ENCODE measurements at regions not wholly inside any gene's neighbourhood (a gene's known extent, or its start where the extent isn't known, plus 50 kb on each side); places are given as distances from the start of the nearest gene placed in this dataset.

DNA sequence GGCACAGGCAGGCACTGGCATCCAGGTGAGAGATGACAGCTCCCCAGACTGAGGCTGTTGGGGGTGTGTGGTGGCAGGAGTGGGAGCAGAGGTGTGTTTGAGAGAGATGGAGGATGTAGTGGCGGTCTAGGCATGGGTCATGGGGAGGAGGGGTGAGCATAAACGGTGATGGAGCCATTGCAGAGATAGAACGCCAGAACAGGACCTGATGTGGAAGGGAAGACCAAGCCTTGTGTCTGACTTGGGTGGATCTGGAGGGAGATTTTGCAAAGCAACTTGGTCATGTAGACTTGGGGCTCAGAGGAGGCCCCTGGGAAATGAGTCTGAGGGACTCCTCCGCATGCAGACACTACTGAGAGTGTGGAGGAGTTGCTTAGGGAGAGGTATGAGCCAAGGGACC, 50.0 kb upstream of the CLDN5 start:
- no peak for DNase-seq

DNA sequence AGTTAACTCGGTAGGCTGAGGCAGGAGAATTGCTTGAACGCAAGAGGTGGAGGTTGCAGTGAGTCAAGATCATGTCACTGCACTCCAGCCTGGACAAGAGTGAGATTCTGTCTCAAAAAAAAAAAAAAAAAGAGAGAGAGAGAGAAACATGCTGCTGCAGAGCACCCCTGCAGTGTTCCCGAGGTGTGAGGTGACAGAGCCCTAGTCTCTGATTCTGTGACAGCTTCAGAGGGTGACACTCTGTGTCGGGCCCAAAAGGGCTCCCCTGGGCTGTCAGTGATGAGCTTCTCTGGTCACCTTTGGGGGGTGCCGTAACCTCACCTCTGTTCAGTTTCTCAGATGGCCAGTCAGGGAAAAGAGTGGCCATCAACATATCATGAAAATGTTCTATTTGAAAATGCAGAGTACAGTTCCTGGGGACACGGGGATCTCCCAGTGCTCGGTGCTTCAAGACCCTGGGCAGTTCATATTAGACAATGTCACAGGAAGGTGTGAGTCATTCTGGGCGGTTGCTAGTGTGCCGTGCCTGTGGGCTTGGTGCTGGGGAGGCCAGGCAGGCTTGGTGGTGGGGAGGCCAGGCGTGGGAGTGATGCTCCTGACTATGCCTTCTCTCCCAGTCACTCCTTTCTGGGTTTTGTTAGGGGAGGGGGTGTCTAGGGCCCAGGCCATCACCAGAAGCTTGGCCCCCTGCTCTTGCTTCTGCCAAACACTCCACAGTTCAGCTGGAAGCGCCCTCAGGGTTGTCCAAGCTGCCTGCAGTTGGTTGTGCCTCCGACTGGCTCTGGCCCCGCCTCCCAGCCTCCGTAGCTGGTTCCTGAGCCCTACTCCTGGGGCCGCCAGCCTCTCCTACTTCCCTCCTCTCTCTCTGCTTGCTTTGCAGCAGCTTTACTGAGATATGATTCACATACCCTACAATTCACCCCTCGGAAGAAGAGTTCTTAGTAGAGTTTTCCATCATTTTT, 52.5 kb upstream of the CLDN5 start:
- DNase-seq, result peak; percentile 72 to 78 (median 76)

DNA sequence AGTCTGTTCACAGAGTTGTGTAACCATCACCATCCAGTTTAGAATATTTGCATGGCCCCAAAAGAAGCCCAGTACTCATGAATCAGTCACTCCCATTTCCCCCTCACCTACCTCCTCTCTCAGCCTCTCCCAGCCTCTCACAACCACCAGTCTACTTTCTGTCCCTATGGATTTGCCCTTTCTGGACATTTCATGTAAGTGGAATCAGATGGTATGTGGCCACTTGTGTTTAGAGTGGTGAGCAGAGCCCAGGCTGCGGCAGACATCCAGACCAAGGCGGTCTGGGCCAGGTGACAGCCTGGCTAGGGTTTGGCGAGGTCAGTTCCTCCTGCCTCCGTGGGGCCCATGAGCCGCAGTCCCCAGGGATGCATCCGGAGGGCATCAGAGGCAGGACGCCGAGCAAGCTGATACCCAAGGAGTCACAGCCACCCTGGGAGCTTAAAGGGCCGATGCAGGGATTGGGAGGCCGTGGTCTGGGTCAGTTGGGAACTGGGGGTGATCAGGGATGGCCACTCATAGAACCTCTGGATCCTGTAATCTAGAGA, 53.3 kb upstream of the CLDN5 start:
- no peak for DNase-seq

DNA sequence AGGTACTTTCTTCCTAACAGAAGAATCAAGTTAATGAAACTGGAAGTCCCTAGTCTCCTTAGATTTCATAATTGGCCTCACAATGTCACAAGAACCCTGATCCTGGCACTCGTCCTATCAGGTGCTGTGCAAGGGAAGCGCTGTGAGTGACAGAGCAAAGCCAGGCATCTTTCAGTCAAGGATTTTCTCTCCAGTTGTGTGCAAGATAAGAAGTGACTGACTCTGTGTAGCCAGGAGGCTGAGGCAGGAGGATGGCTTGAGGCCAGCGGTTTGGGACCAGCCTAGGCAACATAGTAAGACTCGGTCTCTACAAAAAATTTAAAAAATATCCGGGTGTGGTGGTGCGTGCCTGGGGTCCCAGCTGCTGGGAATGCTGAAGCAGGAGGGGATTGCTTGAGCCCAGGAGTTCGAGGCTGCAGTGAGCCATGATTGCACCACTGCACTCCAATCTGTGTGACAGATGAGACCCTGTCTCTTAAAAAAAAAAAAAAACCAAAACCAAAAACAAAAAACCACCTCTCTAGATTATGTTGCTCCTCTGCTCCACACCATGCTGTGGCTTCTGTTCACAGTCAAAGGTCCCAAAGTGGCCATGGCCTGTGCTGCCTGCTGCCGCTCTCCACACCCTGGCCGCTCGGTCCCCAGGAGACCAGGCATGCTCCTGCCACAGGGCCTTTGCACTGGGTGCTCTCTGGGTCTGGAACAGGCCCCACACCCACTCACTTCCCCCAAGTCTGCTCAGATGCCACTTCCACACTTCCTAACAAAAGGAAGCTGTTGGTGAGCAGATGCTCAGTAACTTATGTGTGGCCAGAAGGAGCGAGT, 54.2 kb upstream of the CLDN5 start:
- DNase-seq, result peak in 1 of 3 donors; percentile 7

DNA sequence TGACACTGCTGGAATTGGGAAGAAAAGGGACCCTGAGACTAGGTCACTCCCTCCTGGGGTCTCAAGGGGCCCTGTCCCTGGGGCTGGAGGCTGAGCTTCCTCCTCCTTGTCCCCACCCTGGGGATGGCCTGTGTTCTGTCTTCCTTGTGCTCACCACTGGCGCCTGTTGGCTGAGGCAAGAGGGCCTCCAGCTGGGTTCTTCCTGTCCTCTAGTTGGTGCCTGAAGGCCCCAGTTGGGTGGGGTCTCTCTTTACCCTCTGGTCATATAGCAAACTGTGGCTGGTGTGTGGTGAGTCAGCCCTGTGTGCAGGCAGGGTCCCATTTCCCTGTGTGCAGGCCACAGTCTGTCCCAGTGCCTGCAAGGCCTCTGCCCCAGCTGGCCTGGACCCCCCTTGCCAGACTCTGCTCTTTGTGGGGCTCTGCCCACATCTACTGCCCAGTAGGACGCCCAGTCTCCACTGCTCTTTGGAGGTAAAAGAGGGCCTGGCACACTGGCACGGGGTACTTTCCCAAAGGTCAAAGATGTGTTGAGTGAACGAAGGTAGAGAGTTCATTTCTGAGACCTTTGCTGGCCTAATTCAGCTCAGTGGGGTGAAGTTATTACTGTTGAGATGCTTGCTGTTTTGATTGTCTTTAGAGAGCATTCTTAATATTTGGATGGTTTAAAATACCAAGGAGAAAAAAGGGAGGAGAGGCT, 55.1 kb upstream of the CLDN5 start:
- DNase-seq, result no peak

DNA sequence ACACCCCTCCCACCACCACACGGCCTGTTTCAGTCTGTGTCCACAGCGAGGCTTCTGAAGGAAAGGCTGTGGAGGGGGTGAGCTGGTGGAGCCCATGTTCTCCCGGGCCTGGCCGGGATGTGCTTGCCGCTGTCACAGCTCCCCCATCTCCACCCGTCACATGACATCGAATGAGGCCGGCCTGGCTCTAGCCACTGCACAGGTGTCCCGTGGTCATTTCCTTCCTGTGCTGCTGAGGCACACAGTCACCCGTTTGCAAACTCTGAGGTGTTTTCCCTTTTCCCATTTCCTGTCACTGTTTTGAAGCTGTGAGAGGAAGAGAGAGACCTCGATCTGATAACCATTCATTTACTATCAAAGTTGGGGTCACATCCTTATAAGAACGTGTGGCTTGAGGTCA, 55.7 kb upstream of the CLDN5 start:
- no peak for DNase-seq

DNA sequence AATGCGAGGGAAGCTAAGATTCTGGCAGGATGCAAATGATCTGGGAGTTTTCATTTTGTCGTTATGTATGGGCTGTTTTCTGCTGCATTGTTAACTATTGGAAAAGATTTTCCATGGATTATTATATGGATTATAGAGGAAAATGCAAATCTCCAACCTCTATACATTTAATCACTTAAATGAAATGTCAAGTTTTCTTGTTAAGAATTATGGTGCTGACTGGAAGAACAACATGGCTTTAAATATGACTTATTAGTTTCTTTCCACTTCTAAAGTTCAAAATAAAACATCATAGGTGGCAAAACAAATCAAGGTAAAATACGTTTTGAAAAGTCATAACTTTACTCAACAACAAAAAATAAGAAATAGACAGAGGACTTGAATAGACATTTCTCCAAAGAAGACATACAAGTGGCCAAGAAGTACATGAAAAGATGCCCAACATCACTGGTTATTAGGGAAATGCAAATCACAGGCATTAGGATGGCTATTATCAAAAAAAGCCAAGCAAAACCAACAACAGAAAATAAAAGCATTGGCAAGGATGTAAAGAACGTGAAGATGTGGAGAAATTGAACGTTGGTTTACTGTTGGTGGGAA, 56.2 kb upstream of the CLDN5 start:
- DNase-seq, result no peak

DNA sequence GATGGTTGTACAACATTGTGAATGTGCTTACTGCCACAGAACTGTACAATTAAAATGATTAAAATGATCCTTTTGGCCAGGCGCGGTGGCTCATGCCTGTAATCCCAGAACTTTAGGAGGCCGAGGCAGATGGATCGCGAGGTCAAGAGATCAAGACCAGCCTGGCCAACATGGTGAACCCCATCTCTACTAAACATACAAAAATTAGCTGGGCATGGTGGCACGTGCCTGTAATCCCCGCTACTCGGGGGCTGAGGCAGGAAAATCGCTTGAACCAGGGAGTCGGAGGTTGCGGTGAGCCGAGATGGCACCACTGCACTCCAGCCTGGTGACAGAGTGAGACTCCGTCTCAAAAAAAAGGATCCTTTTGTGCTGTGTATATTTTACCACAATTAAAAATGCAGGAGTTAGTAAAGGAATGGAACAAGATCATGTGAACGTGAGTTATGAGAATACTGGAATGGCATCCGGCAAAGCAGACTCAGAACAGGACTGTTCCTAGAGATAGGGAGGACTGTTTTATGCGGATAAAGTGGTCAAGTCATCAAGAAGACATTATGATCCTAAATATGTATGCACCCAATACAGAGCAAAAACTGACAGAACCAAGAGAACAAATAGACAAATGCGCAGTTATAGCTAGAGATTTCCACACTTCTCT, 58.0 kb upstream of the CLDN5 start:
- no peak for DNase-seq

DNA sequence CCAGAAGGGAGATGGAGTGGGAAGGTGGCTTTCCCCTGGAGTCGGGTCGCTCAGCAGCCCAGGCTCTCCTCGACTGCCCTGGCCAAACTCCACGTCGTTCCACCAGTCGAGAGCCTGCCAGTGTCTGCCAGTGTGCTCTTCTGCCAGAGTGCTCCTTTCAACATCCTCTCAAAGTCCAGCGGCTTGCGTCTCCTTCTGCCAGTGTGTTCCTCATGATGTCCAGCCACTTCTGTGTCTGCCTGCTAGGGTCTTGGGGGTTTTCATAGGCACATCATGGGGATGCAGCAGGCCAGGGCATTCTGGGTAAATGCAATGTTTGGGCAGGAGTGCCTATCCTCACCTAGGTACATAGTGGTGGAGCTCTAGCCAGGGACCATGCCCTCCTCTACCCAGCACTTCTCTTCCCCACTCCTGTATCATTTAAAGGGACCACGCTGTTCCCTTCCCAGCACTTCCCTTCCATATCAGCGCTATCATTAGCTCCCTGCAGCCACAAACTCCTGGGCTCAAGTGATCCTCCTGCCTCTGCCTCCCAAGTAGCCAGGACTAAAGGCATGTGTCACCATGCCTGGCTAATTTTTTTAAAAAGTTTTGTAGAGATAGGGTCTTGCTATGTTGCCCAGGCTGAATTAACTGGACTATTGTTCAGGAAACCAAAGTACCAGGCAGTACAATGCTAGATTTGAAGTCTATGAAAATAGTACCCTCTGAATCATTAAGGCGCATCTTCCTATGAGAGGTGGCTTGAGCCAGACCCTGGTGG, 62.9 kb upstream of the CLDN5 start:
- DNase-seq, result no peak

DNA sequence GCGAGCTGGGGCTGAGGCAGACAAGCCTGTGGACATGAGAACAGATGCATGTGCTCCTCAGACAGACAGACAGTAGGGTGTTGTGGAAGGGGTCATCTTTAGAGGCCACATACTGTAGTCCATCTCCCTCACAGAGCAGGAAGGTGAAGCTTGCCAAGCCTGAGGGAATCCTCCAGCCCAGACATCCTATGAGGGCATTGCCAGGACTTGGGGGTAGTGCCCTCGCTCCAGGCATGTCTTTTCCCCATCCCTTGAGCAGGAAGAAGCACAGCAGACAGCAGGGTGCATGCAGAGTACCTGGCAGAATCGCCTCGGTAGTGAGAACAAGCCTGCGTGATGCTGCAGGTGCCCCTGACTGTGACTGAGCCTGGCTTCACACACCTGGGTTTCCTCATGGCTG, 66.5 kb upstream of the CLDN5 start:
- DNase-seq, result no peak

DNA sequence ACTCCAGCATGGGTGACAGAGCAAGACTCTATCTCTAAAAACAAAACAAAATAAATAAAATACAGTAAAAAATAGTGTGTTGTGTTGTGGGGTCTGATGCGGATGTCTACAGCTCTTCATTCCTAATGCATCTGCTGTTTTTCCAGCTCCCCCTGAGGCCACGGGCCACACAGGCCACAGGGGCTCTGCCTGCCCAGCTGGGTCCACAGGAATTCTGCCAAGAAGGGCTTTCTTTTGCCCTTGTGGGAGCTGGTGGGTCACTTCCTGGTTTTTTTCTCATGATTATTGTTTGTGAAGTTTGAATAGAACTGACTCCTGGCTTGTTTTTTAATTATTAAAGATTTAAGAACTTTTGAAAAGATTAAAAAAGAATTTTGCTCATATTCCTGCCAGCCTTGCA, 67.4 kb upstream of the CLDN5 start:
- DNase-seq, result no peak

DNA sequence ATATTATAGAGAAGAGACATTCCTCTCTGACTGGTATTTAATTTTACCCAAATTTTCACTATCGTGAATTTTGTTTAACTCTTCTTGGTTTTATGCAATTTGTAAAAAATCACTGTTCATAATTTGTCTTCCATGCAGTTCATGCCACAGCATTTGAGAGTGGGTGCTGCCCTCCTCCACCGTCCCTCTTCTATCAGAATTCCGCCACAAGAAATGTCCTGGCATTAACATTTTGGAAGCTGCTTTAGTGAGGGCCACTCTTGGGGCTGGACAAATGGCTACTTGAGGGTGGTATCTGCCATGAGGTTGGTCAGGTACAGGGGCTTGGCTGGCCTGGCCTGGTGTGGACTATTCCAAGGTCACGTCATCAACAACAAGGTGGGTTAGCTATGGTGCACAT, 68.3 kb upstream of the CLDN5 start:
- DNase-seq, result no peak

DNA sequence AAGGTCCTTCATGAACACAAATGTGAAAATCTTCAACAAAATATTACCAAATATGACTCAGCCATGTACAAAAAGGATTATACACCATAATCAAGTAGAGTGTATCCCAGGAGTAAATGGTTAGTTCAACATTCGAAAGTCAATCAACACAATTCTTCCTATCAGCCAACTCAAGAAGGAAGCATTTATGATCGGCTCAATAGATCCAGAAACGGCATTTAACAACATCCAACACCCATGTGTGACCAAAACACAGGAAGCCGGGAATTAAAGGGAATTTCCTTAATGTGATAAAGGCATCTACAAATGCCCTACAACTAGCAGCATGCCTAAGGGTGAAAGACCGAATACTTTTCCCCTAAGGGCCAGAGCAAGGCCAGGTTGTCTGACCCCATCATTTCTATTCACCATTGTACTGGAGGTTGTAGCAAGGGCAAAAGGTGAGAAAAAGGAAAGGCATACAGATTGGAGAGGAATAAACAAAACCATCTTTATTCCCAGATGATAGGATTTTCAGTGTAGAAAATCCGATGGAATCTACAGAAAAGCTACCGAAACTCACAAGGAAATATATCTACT, 69.9 kb upstream of the CLDN5 start:
- DNase-seq, result no peak

DNA sequence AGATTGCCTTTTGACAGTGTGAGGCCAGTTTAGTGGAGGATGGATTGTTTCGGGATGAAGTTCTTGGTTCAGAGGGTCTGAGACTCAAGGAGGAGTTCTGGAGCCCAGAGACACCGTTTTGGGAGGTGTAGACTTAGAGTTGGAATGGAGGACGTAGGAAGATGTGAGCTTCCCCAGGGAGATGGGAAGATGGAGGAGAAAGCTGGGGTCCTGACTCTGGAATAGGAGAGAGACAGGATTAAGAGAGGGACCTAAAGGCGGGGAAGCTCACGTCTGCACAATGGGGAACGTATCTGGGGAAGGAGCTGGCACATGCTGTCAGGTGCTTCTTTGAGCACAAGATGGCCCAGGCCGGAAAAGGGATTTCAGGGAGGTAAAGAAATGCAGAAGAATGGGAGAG, 71.3 kb upstream of the CLDN5 start:
- DNase-seq, result no peak

DNA sequence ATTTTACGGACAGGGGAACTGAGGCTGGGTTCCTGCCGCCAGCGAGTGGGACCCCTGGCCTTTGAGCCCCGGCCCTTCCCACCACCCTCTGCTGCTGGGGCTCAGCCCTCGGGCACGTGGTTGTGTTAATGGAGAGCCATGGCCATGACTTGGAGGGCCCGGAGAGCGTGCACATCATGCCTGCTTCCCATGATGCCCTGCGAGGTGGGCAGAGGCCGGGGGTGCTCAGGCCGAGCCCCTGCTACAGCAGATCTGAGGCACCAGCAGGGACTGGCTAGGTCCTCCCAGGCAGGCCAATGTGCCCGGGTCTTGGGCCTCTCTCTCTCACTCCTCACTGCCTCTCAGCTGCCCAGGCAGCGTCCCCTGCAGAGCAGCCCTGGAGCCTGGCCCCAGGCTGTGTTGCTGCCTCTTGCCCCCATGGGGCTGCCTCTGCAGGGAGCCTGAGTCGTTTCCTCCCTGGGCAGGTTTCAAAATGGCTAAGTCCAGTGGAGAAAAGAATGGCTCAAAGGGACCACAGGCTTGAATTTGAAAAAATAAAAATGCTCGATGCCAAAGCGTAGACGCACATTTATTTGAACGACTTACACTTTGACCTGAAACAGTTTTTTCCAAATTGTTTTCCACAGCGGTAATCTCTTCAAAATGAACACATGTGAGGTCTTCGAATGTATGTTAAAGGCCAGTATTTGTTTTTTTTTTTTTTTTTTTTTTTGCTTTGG, 72.6 kb upstream of the CLDN5 start:
- DNase-seq, result no peak

DNA sequence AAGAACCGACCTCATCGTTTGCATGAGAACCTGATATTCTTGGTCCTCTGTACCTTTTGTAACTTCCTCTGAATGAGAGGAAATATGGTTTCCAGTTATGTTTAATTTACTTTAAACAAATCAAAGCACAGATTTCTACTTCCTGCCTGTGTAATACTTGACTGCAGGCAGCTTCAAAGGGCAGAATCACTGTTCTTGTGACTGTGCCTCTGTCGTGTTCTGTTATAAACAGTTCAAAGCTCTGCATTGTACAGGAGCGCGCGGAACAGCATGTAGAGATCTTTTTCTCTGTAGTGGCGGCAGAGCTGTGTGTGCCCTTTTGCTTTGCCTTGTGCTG, 73.2 kb upstream of the CLDN5 start:
- DNase-seq, result no peak

DNA sequence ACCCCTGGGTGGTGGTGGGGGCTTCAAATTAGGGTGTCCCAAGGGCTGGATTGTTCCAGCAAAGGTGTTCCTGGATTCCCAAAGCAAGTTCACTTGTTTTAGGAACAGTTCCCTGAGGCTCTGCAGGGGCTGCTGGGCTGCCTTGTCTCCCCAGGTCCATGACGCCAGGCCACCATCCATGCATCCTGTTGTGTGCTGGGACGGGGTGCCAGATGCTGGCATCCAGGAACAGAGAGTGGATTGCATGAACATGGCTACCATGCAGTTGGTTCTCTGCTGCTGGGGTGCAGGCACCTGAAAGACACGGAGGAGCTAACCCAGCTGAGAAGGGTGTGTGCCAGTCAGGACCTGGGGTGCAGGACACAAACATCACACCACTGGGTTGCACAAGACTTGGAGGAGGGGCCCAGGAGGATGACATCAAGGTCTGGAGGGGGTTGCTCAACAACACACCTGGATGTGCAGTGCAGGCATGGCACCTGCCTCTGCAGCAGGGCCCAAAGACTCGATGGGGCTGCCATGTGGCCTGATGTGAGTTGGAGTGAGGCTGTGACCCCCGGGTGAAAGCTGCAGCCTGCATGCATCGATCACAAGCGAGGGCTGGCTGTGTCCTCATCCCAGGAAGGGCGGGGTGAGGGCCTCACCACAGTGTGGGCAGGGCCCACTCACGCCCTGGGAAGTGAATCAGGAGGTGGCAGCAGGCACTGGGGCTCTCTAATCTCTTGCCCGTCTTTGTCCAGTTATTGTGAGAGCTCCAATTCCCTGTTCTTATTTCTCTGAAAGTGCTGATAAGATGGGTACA, 74.0 kb upstream of the CLDN5 start:
- peak; percentile 22 to 44 (median 31) for DNase-seq

DNA sequence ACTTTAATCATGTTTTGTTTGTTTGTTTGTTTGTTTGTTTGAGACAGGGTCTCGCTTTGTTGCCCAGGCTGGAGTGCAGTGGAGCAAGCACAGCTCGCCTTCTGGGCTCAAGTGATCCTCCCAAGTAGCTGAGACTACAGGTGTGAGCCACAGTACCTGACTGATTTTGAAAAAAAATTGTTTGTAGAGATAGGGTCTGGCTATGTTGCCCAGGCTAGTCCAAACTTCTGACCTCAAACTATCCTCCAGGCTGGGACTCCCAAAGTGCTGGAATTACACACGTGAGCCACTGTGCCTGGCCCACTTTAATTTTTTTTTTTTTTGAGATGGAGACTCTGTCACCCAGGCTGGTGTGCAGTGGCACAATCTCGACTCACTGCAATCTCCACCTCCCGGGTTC, 74.8 kb upstream of the CLDN5 start:
- no peak for DNase-seq

DNA sequence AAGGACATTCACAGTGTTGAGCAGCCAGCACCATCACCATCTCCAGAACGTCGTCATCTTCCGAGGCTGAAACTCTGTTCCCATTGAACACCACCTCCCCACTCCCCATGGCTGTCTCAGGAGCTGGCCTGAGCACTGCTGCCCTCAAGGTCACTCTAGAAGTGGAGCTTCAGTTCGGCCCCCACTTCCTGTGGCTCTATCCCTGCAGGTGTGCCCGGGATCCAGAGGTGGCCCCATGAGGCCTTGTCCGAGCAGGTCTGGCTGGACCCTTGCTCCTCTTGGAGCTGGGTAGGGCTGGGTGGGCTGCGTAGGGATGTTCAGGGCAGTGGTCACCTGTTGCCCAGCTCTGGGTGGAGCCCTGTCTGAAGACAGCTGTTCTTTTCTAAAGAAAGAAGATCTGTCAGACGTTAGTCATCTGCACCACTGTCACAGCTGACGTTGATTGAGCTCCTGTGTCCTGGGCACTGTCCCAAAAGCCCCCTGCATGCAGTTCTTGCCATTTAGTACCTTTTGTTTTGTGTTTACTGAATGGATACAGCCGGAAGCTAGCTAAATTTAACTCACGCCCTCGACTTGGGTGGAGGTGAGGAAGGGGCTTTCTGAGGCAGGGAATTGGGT, 75.5 kb upstream of the CLDN5 start:
- no peak for DNase-seq
